GM13977 (cell line): ENCODE measurements at regions not wholly inside any gene's neighbourhood (a gene's known extent, or its start where the extent isn't known, plus 50 kb on each side); places are given as distances from the start of the nearest gene placed in this dataset.

ENCODE experiments used
- DNase-seq: peaks from one replicate; pipeline ENCODE4 v3.0.0; 2012; ENCODE audit warnings: low spot score
- CTCF ChIP-seq: IDR thresholded peaks from 2 replicates; pipeline ENCODE4 v1.5.1; 2012; ENCODE audit warnings: mild to moderate bottlenecking, control low read depth; ENCODE audit not compliant: insufficient read depth; ENCODE audit errors: extremely low read depth, missing control alignments
- in situ Hi-C: fragments of 300-500 bp; cut with MboI; formaldehyde crosslinking; loops from one replicate; pipeline ENCODE4 v1.12.0; 2022; ENCODE audit warnings: low sequenced_read_pairs, low pct_unique_long_range_greater_than_20kb, mixed read lengths, inconsistent platforms; ENCODE audit not compliant: unreplicated experiment

- TF ChIP-seq CTCF: no peak
- in situ Hi-C loops: no loop called here
- DNase-seq: no peak
Observed at GRCh38 chr18:73750052-73750451, 397.6 kb downstream of the FBXO15 start.

GRCh38 chr18:73749304-73749703 lies 398.3 kb downstream of the FBXO15 start:
- no peak for DNase-seq
- in situ Hi-C loops: no loop called here
- no peak for TF ChIP-seq CTCF

- DNase-seq: no peak
- in situ Hi-C loops: no loop called here
- TF ChIP-seq CTCF: no peak
Observed at GRCh38 chr18:73748731-73749130, 398.9 kb downstream of the FBXO15 start.

- DNase-seq: no peak
- in situ Hi-C loops: no loop called here
- no peak for TF ChIP-seq CTCF
Observed at GRCh38 chr18:73746101-73746500, 401.5 kb downstream of the FBXO15 start.

- no peak for TF ChIP-seq CTCF
- DNase-seq: no peak
- in situ Hi-C loops: no loop called here
Observed at GRCh38 chr18:73742957-73743356, 404.7 kb downstream of the FBXO15 start.

- in situ Hi-C loops: no loop called here
- TF ChIP-seq CTCF: no peak
- DNase-seq: no peak
Observed at GRCh38 chr18:73741946-73742345, 405.7 kb downstream of the FBXO15 start.

GRCh38 chr18:73739098-73739497 lies 408.5 kb downstream of the FBXO15 start:
- TF ChIP-seq CTCF: no peak
- in situ Hi-C loops: no loop called here
- no peak for DNase-seq
